ENCODE measurements at regions not wholly inside any gene's neighbourhood (a gene's known extent, or its start where the extent isn't known, plus 50 kb on each side); places are given as distances from the start of the nearest gene placed in this dataset.

GRCh38 chr12:78284417-78284816 lies 453.7 kb downstream of the NAV3 start:
- no peak overlapping the region for H2BK120ac ChIP-seq (ENCODE audit: low read depth, low read length)
- peak overlapping the region; percentile 76 for H2BK5ac ChIP-seq (ENCODE audit: low read depth, low read length, poor library complexity, severe bottlenecking)
- TF ChIP-seq, protein P1, sequence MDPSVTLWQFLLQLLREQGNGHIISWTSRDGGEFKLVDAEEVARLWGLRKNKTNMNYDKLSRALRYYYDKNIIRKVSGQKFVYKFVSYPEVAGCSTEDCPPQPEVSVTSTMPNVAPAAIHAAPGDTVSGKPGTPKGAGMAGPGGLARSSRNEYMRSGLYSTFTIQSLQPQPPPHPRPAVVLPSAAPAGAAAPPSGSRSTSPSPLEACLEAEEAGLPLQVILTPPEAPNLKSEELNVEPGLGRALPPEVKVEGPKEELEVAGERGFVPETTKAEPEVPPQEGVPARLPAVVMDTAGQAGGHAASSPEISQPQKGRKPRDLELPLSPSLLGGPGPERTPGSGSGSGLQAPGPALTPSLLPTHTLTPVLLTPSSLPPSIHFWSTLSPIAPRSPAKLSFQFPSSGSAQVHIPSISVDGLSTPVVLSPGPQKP (IDR thresholded peaks at IDR 0.05; ENCODE audit: borderline replicate concordance, low read depth, low read length) = no peak
- no peak for TF ChIP-seq MAFK (IDR thresholded peaks at IDR 0.05; ENCODE audit: low read depth, low read length)
- no peak for TF ChIP-seq RFX5 (IDR thresholded peaks at IDR 0.05; ENCODE audit: low read depth, low read length)
- no peak for TF ChIP-seq SMC3 (IDR thresholded peaks at IDR 0.05; ENCODE audit: low read depth, low read length)
- TF ChIP-seq NFE2L2 (IDR thresholded peaks at IDR 0.05; ENCODE audit: low read depth, low read length) = no peak
- peak overlapping the region; percentile 8; the same call in 1 of the 2 replicates for H3K18ac ChIP-seq (ENCODE audit: low read depth, low read length)
- H4K91ac ChIP-seq (ENCODE audit: insufficient read depth, low read depth, low read length) = no peak overlapping the region
- CTCF ChIA-PET = no interaction called here
- H4K8ac ChIP-seq (ENCODE audit: low read depth in 2 of 2, low read length in 2 of 2) = no peak overlapping the region; a peak in 1 of 4 replicates
- no peak overlapping the region for H4K5ac ChIP-seq (ENCODE audit: low read depth, low read length)
- H2BK20ac ChIP-seq (ENCODE audit: low read depth, low read length) = no peak overlapping the region; the same call in 1 of the 2 replicates
- peak overlapping the region; percentile 31; the same call in 1 of the 2 replicates for H3K4me2 ChIP-seq (ENCODE audit: low read depth, low read length)
- H3K9me3 ChIP-seq (ENCODE audit: control insufficient read depth, insufficient read depth, low read length) = no peaks in the 10 kb centered on the region
- H3K4ac ChIP-seq (ENCODE audit: low read depth, low read length) = no peak overlapping the region
- no peak overlapping the region for H2AK9ac ChIP-seq (replicated peaks; ENCODE audit: low read depth, low read length, poor library complexity)
- dilution Hi-C loops (cut with HindIII; ENCODE audit: low sequenced_read_pairs, unreplicated experiment) = no loop called here
- H3K23ac ChIP-seq (ENCODE audit: low read depth, low read length) = no peak overlapping the region; the same call in 1 of the 2 replicates
- no peak overlapping the region for H3K27ac ChIP-seq (ENCODE audit: insufficient read depth, low read length)
- no peak overlapping the region for H3K9ac ChIP-seq (ENCODE audit: low read depth, low read length)
- peak overlapping the region; percentile 70; the same call in 2 of the 3 replicates for H2BK15ac ChIP-seq (ENCODE audit: low read depth, low read length)
- ATAC-seq (ENCODE audit: low read depth) (peak; percentile 89), DNase-seq (peak; percentile 26)
- H3K79me1 ChIP-seq (ENCODE audit: low read depth in 1 of 2, low read length in 2 of 2) = no peaks in the 10 kb centered on the region
- H3K4me3 ChIP-seq (ENCODE audit: insufficient read depth, low read depth, low read length) = no peak overlapping the region
- H2AFZ ChIP-seq (replicated peaks; ENCODE audit: low read length, poor library complexity) = no peak overlapping the region
- no TSS peak for BruUV-seq (replicated peaks)
- WGBS, 2 experiments (ENCODE audit: extremely low coverage in 2 of 2, insufficient read length in 1 of 2) = no CpG with 5 or more reads among the region's 1 CpG
- H3K9me1 ChIP-seq (ENCODE audit: insufficient read depth, low read length) = no peaks in the 10 kb centered on the region
- POLR2A ChIA-PET (ENCODE audit: unreplicated experiment) = no interaction called here
- no peak overlapping the region for H3K56ac ChIP-seq (ENCODE audit: extremely low read depth, insufficient read depth, low read length)
- no peak overlapping the region for H2AK5ac ChIP-seq (ENCODE audit: low read depth, low read length)
- peaks cover 2% of the 10 kb centered on the region; the same call in 1 of the 2 replicates for H3K4me1 ChIP-seq (ENCODE audit: control insufficient read depth, insufficient read depth, low read length)
- in situ Hi-C loops (cut with MboI; ENCODE audit: low sequenced_read_pairs) = no loop called here
- H3K36me3 ChIP-seq (ENCODE audit: control insufficient read depth, insufficient read depth, low read length) = no peaks in the 10 kb centered on the region
- no peaks in the 10 kb centered on the region for H3K27me3 ChIP-seq (ENCODE audit: control insufficient read depth, insufficient read depth, low read length)
- H3K14ac ChIP-seq (replicated peaks; ENCODE audit: low read depth, low read length) = no peak overlapping the region
- no peaks in the 10 kb centered on the region for H4K20me1 ChIP-seq (ENCODE audit: insufficient read depth, low read length)
- intact Hi-C loops (cut with micrococcal nuclease) = no loop called here
